GM12878 (cell line): ENCODE measurements at regions not wholly inside any gene's neighbourhood (a gene's known extent, or its start where the extent isn't known, plus 50 kb on each side); places are given as distances from the start of the nearest gene placed in this dataset.

ENCODE experiments used
- ETV6 ChIP-seq, 2 experiments: fragments of 450-650 bp in 1 of 2; IDR thresholded peaks in 1 of 2; conservative IDR thresholded peaks in 1 of 2; 2 replicates each; pipeline ENCODE4 v1.6.1; 2014; ENCODE audit warnings: antibody characterized with exemption in 1 of 2, borderline replicate concordance in 1 of 2, low read depth in 1 of 2, mild to moderate bottlenecking in 1 of 2, moderate library complexity in 1 of 2
- PAX5 ChIP-seq: IDR thresholded peaks from 2 replicates; pipeline ENCODE4 v1.6.1; 2011; ENCODE audit warnings: low read depth, low read length, borderline replicate concordance
- PBX3 ChIP-seq: IDR thresholded peaks from 2 replicates; pipeline ENCODE4 v1.6.1; 2011; ENCODE audit warnings: mild to moderate bottlenecking, low read depth, low read length, moderate library complexity; ENCODE audit not compliant: insufficient replicate concordance
- PRDM15 ChIP-seq: fragments of 450-650 bp; formaldehyde crosslinking; IDR thresholded peaks from 2 replicates; pipeline ENCODE4 v1.4.0; 2020; ENCODE audit warnings: mild to moderate bottlenecking, moderate library complexity
- RB1 ChIP-seq: fragments of 450-650 bp; formaldehyde crosslinking; IDR thresholded peaks from 2 replicates; pipeline ENCODE4 v1.6.1; 2017; ENCODE audit warnings: mild to moderate bottlenecking, borderline replicate concordance
- REST ChIP-seq: IDR thresholded peaks from 2 replicates; pipeline ENCODE4 v1.6.1; 2012; ENCODE audit warnings: mild to moderate bottlenecking, low read depth, low read length
- ZNF24 ChIP-seq: fragments of 450-650 bp; IDR thresholded peaks from 2 replicates; pipeline ENCODE4 v1.6.1; 2017; ENCODE audit warnings: antibody characterized with exemption, mild to moderate bottlenecking

- TF ChIP-seq REST (no peak), ZNF24 (no peak), RB1 (no peak), PAX5 (no peak), PRDM15 (CRISPR knock-in tag) (no peak), ETV6 (conservative IDR thresholded peaks at IDR 0.05 in 1 of 2, IDR thresholded peaks at IDR 0.05 in 1 of 2; ENCODE audit: borderline replicate concordance in 1 of 2, low read depth in 1 of 2) (no peak), PBX3 (no peak)
Observed at GRCh38 chr15:20348291-20348899, 193.2 kb downstream of the GOLGA6L6 start (continued).
